ENCODE measurements at regions not wholly inside any gene's neighbourhood (a gene's known extent, or its start where the extent isn't known, plus 50 kb on each side); places are given as distances from the start of the nearest gene placed in this dataset.

GRCh38 chr21:39051588-39051949 lies 131.7 kb downstream of the PSMG1 start:
- no peak for DNase-seq

DNA sequence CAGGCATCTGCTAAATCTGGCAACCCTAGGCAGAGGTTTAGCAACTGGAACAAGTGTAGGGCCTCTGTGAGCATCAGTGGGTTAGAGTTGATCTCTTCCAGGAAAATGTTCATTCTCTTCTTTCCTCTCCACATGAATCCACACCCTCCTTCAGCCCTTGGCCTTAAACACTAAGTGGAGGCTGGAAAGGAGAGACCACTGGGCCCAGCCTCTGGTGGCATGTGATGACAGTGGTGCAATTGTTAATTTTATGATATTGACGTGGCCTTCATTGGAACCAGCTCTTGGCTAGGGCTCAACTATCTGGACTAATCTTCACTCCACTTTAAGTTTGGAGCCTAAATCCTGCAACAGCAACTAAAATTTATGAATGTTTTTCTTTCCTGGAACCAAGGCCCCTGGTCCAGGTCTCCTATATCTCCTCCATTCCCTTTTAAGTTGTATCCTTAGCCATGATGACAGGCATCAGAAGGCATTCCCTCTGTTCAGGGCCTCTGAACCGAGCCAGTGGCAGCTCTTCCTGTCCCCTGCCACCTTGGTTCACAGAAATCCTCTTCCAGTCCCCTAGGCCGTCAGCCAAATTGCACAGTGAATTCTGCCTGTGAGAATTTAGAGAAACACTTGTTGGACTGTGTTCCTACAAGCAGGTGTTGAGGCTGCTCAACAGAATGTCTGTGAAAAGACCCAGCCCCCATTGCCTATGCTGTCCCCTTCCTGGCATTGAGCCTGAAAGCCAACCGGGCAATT lies 132.2 kb downstream of the PSMG1 start:
- DNase-seq, result no peak

- no peak for DNase-seq
Measured at GRCh38 chr21:39048574-39048973, 134.7 kb downstream of the PSMG1 start.

GRCh38 chr21:39048064-39048463 lies 135.2 kb downstream of the PSMG1 start:
- DNase-seq, result no peak

DNA sequence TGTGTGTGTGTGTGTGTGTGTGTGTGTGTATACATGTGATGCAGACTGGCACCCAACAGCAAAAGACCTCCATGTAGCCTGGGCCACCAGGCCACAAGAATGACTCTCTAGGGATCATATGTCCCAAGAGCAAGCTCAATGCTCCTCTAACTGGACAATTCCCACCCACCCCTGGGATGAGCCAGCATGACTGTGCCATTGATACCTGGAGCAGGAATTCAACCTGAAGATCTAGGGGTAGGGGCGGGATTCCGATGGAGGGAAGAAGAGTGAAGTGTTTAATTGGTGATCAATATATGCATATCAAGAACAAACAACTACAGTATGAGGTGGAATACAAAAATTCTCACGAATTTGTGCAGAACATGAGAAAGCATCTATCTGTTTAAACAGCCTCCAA lies 136.2 kb downstream of the PSMG1 start:
- DNase-seq, result no peak

- DNase-seq, result no peak
Measured at GRCh38 chr21:39046236-39046916, 136.9 kb downstream of the PSMG1 start.

GRCh38 chr21:39041816-39042215 lies 141.4 kb downstream of the PSMG1 start:
- no peak for DNase-seq

- no peak for DNase-seq
Measured at GRCh38 chr21:39040494-39041110, 142.6 kb downstream of the PSMG1 start.

- DNase-seq, result no peak
Measured at GRCh38 chr21:39037807-39038405, 145.3 kb downstream of the PSMG1 start.

- DNase-seq, result no peak
Measured at GRCh38 chr21:39036581-39036980, 146.7 kb downstream of the PSMG1 start.

GRCh38 chr21:39034590-39035536 lies 148.4 kb downstream of the PSMG1 start:
- DNase-seq, result no peak

DNA sequence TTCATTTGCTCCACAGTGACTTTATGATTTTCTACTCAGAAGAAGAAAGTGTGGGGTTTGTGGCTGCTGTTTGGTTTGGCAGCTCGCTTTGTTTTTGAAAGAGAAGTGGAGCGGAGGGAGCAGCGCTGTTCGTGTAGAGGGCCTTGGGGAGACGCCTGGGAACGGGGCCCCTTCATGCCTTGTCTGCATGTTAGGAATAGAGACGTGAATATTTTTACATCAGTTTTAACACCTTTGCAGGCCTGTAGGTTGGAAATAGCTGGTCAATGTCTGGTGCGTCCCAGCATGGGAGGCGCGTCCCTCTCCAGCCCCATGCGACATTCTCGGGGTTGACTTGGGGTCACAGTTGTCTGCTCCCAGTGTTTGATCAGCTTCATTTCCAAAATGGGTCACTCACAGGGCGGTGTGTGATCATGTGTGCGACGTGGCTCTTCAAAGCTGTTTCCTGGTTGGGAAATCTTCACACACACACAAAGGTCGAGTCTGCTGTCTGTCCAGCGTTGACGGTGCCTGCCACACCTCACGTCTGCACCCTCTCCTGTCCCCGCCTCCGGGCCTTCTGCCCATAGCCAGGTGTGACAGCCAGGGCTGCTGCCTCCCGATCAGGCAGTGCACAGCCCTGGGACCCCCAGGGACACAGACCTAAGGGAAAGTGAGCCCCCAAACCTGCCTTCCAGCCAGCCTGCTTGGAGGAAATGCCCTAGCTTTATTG lies 149.2 kb downstream of the PSMG1 start:
- no peak for DNase-seq

DNA sequence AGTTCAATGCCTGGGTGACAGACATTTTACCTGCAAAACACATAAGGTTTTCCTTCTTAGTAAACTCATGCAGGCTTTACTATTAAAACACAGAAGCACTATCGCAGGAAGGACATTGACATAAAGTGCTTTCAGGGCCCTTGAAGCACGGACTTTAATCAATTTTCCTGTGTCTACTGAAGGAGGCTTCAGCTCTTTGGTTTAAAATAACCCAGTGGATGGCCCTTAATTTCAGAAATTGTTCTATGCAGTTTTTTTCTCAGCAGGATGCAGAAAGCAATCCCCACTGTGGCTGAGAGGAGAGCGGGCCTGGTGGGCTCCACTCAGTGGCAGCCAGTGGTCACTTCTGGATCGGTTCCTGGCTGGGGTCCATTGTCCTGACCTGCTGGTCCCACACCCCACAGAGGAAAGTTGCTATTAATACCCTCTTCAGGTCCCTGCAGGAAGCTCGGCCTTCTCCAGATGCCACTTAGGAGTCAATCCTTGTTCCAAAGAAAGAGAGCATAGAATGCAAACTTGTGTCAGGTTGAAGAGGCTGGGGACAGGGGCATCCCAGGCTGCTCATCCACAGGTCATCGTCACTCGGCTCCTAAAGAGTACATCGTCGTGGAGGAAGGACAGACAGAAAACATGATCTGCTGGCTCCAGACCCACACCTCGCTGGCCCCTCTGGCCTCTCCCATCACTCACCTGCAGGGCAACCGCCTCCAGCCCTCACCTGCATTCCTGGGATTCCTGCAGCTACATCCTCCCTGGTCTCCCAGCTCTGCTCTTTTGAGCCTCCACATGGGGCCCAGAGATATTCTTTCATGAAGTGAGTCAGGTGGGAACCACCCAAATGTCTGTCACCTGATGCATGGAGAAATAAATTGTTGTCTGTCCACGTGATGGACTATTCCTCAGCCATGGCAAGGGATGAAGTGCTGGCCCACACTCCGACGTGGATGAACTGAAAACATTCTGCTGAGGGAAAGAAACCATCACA lies 153.1 kb downstream of the PSMG1 start:
- no peak for DNase-seq

DNA sequence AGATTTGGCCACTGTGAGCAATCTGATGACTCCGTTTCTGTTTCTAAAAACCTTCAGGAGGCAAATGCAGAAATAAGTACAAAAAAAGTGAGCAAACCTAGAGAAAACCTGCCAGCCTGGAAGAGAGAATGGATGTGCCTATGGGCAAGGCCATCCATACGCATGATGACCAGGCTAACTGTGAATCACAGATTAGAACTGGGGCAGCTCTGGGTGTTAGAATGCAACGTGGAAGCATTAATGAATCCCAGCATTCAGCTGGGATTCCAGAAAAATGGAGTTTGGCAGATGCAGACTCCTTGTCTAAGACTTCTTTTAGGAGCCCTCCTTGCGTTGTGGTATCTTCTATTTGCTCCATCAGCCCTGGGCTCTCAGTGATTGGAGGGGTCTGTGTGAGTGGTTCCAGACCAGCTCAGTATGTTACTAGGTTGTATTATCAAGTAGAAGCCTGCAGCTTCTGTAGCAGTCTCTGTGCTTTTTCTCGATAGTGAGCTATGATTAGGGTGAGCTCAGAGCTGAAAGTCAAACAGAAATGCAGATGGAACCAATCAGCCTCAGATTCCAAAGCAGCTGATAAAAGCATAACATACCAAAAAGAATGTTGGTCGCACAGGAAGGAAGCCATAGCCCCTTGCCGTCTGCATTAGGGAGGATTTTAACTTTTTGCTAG lies 154.0 kb downstream of the PSMG1 start:
- DNase-seq, result no peak

DNA sequence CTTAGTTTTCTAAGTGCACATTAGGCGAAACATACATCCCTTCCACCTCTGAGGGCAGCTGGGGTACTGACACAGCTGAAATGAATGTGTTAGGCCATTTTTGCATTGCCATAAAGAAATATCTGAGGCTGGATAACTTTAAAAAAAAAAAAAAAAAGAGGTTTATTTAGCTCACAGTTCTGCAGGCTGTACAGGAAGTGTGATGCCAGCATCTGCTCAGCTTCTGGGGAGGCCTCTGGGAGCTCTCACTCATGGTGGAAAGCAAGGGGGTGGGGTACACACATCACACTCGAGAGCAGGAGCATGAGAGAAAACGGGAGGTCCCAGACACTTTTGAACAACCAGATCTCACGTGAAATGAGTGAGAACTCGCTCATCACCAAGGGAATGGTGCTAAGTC lies 158.1 kb downstream of the PSMG1 start:
- no peak for DNase-seq

GRCh38 chr21:39024538-39024937 lies 158.7 kb downstream of the PSMG1 start:
- no peak for DNase-seq

DNA sequence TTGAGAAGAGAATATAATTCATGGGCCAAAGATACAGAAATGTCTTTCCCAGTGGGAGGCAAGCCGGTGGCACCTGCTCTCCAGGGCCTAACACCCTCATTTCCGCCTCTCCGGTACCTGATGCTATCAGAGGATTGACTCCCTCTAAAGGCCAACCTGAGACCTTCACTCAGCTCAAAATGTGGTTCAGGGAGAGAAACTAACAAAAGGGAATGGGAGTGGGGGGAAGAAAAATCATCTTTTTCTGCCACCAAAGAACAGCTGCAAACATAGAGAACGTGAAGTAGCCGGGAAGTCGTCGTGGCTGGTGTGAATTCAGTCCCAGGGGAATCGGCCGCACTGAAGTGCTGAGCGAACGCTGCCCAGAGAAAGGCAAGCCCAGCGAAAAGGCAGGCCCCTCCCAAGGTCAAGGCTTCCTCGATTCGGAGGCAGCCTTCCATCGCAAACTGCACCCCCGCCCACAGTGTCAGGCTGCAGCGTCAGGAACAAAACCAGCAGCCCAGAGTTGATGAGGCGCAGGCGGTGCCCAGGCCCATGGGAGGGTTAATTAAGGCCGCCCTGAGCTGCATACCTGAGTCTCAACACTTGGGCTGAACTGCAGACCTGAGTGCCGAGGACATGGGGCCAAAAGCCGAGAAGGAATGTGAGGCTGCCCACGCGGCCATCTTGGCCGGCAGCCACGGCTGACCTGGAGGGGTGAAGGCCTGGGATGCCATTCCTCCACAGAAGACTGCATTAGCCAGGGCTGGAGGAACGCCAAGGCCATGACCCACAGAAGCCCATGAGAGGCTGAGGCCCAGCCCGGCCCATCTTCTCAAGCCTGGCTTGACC lies 160.2 kb downstream of the PSMG1 start:
- no peak for DNase-seq

- no peak for DNase-seq
Measured at GRCh38 chr21:39022466-39022862, 160.8 kb downstream of the PSMG1 start.

DNA sequence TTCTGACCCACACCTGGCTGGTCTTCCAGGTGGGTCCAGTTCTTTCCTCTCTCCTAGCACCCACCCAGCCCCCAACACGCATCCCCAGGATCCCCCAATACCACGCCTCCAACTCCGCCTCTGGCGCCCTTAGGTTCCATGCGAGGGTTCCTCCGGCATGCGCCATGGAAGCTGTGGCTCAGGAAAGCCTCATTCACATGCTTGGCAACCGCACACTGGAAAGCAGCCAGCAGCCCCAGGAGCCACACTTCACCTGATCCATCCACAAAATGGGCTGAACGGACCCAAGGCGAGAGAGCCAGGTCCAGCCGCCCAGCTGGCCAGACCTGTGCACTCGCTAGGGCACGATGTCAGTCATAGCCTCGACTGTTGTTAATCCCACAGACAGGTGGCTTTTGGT lies 161.2 kb downstream of the PSMG1 start:
- no peak for DNase-seq
